Left ventricle myocardium inferior (tissue), 1 donor: ENCODE measurements at regions not wholly inside any gene's neighbourhood (a gene's known extent, or its start where the extent isn't known, plus 50 kb on each side); places are given as distances from the start of the nearest gene placed in this dataset.

ENCODE experiments used
- DNase-seq: peaks from one replicate; pipeline ENCODE4 v3.0.0-alpha.2; 2020
- H3K27ac ChIP-seq: fragments of 200-600 bp; replicated peaks from 2 replicates; pipeline ENCODE4 v1.8.0; 2021
- H3K27me3 ChIP-seq: fragments of 200-600 bp; 2 replicates; pipeline ENCODE4 v1.8.0; 2021; ENCODE audit warnings: low read depth
- H3K36me3 ChIP-seq: fragments of 200-600 bp; 2 replicates; pipeline ENCODE4 v1.8.0; 2021
- H3K4me1 ChIP-seq: fragments of 200-600 bp; 2 replicates; pipeline ENCODE4 v1.8.0; 2021
- H3K4me3 ChIP-seq: fragments of 200-600 bp; 2 replicates; pipeline ENCODE4 v1.8.0; 2021; ENCODE audit warnings: mild to moderate bottlenecking, moderate library complexity
- H3K9me3 ChIP-seq: fragments of 200-600 bp; replicated peaks from 2 replicates; pipeline ENCODE4 v1.8.0; 2021
- CTCF ChIP-seq: fragments of 200-600 bp; IDR thresholded peaks from 2 replicates; pipeline ENCODE4 v1.8.0; 2021; ENCODE audit warnings: antibody characterized with exemption, mild to moderate bottlenecking, borderline replicate concordance
- intact Hi-C: fragments of 100-400 bp; cut with micrococcal nuclease; formaldehyde crosslinking; loops from one replicate; pipeline ENCODE4 v1.11.0; 2022
- donor health status: DM: no; HTN: yes; CAD: no; lungs with severe emphysema.

- DNase-seq = no peak
- TF ChIP-seq CTCF = no peak
- peaks cover 4% of the 10 kb centered on the region for H3K9me3 ChIP-seq
These were observed 106.6 kb downstream of the NCOR2 start for GRCh38 chr12:124460771-124461170.

GRCh38 chr12:124459852-124460645 lies 107.4 kb downstream of the NCOR2 start:
- peaks cover 4% of the 10 kb centered on the region for H3K9me3 ChIP-seq
- intact Hi-C loops = no loop called here
- no peak overlapping the region for H3K4me3 ChIP-seq
- DNase-seq = no peak
- no peaks in the 10 kb centered on the region for H3K27me3 ChIP-seq
- no peak for TF ChIP-seq CTCF
- no peak overlapping the region for H3K27ac ChIP-seq
- peaks cover 54% of the 10 kb centered on the region for H3K4me1 ChIP-seq
- H3K36me3 ChIP-seq = peaks cover 51% of the 10 kb centered on the region

More at GRCh38 chr12:124460771-124461170, 106.6 kb downstream of the NCOR2 start:
- H3K27me3 ChIP-seq = no peaks in the 10 kb centered on the region
- no peak overlapping the region for H3K4me3 ChIP-seq
- peaks cover 55% of the 10 kb centered on the region for H3K36me3 ChIP-seq
- H3K4me1 ChIP-seq = peaks cover 48% of the 10 kb centered on the region
- H3K27ac ChIP-seq = no peak overlapping the region
- intact Hi-C loops = no loop called here

GRCh38 chr12:124458992-124459851 lies 108.2 kb downstream of the NCOR2 start:
- intact Hi-C loops = no loop called here
- no peak overlapping the region for H3K4me3 ChIP-seq
- peaks cover 43% of the 10 kb centered on the region for H3K36me3 ChIP-seq
- TF ChIP-seq CTCF = no peak
- peak overlapping the region; percentile 93 for H3K27ac ChIP-seq
- H3K27me3 ChIP-seq = no peaks in the 10 kb centered on the region
- DNase-seq = no peak
- no peaks in the 10 kb centered on the region for H3K9me3 ChIP-seq
- H3K4me1 ChIP-seq = peaks cover 54% of the 10 kb centered on the region

- Histone ChIP-seq H3K9me3 (no peaks in the 10 kb centered on the region), H3K27me3 (no peaks in the 10 kb centered on the region), H3K36me3 (peaks cover 40% of the 10 kb centered on the region), H3K27ac (peak overlapping the region; percentile 93), H3K4me3 (peak overlapping the region; percentile 56), H3K4me1 (peaks cover 55% of the 10 kb centered on the region)
- intact Hi-C loops = no loop called here
- TF ChIP-seq CTCF = no peak
- no peak for DNase-seq
These were observed 109.0 kb downstream of the NCOR2 start for GRCh38 chr12:124458220-124458991.
